Common myeloid progenitor, CD34-positive (primary cell): ENCODE measurements at regions not wholly inside any gene's neighbourhood (a gene's known extent, or its start where the extent isn't known, plus 50 kb on each side); places are given as distances from the start of the nearest gene placed in this dataset.

Experiments used
- CTCF ChIA-PET: fragments of 350-600 bp; sonication (Branson Sonifier 250); formaldehyde crosslinking; loops from one replicate; lab custom pipeline; 2021; ENCODE audit warnings: antibody characterized with exemption; lab: Charles Lee
- POLR2A ChIA-PET: fragments of 350-600 bp; sonication (Branson Sonifier 250); formaldehyde crosslinking; loops from one replicate; lab custom pipeline; 2021; ENCODE audit warnings: antibody characterized with exemption; lab: Charles Lee
- DNase-seq, 3 donors: peaks; one replicate each; pipeline versions ENCODE4 v3.0.0 to v3.0.0-alpha.2; 2013
- H3K27ac ChIP-seq, 2 experiments: 1 replicate in 1 of 2; 2 replicates in 1 of 2; pipeline ENCODE4 v1.7.0; 2013; ENCODE audit warnings: inconsistent platforms in 2 of 2, low read length in 2 of 2, mild to moderate bottlenecking in 2 of 2, low read depth in 1 of 2, moderate library complexity in 1 of 2; ENCODE audit not compliant: severe bottlenecking in 2 of 2, insufficient read depth in 1 of 2, poor library complexity in 1 of 2
- H3K27me3 ChIP-seq, 5 experiments: replicated peaks in 2 of 5; 1 replicate in 3 of 5; 2 replicates in 2 of 5; pipeline versions ENCODE4 v1.6.1 to v1.7.0; 2013; ENCODE audit warnings: low read length in 4 of 5, mild to moderate bottlenecking in 2 of 5, moderate library complexity in 2 of 5, inconsistent platforms in 1 of 5; ENCODE audit not compliant: insufficient read depth in 5 of 5, control insufficient read depth in 4 of 5
- H3K36me3 ChIP-seq, 4 experiments: 1 replicate in 2 of 4; 2 replicates in 2 of 4; pipeline versions ENCODE4 v1.6.1 to v1.7.0; 2013; ENCODE audit warnings: low read length in 3 of 4, control low read depth in 1 of 4, mild to moderate bottlenecking in 1 of 4; ENCODE audit not compliant: control insufficient read depth in 4 of 4, insufficient read depth in 4 of 4
- H3K4me1 ChIP-seq, 4 experiments: 1 replicate in 3 of 4; 2 replicates in 1 of 4; pipeline versions ENCODE4 v1.6.1 to v1.7.1; 2013; ENCODE audit warnings: low read length in 3 of 4, mild to moderate bottlenecking in 3 of 4, control low read depth in 1 of 4, inconsistent platforms in 1 of 4, moderate library complexity in 1 of 4; ENCODE audit not compliant: control insufficient read depth in 4 of 4, insufficient read depth in 4 of 4; ENCODE audit errors: control extremely low read depth in 1 of 4
- H3K4me3 ChIP-seq, 7 experiments: 1 replicate in 4 of 7; 2 replicates in 3 of 7; pipeline versions ENCODE4 v1.5.1 to v1.7.0; 2013; ENCODE audit warnings: mild to moderate bottlenecking in 7 of 7, low read length in 6 of 7, moderate library complexity in 6 of 7, inconsistent platforms in 2 of 7, low read depth in 2 of 7, control low read depth in 1 of 7; ENCODE audit not compliant: insufficient read depth in 4 of 7, control insufficient read depth in 1 of 7; ENCODE audit errors: extremely low read depth in 1 of 7
- H3K9me3 ChIP-seq, 5 experiments: 1 replicate in 4 of 5; 2 replicates in 1 of 5; pipeline versions ENCODE4 v1.6.1 to v1.7.1; 2013; ENCODE audit warnings: low read length in 4 of 5, mild to moderate bottlenecking in 2 of 5, inconsistent platforms in 1 of 5, low read depth in 1 of 5, moderate library complexity in 1 of 5; ENCODE audit not compliant: control insufficient read depth in 4 of 5, insufficient read depth in 2 of 5; ENCODE audit errors: control extremely low read depth in 1 of 5
- WGBS: methylation state at CpG from one replicate; pipeline ENCODE4 v1.1.5; 2013; ENCODE audit not compliant: insufficient coverage; 5-methylcytosine and 5-hydroxymethylcytosine counted together

DNA sequence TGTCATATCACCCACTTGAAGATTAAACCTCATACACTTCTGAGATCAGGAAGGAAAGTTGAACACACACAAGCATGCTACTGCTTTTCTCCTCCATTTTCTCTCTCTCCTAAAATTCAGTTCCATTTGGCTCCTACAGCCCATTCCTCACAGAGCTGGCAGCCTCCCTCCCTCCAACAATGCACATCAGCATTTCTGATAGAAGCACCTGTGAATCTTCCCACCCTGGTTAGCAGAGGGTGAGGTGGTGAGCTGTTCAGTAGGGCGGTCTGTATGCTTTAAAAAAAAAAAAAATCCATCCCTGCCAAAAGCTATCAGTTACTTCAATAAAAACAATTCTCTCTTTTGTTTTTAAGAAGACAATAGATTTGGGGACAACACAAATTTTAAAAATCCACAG is 463.2 kb upstream of the KIF2A start:
- ChIA-PET CTCF (no interaction called here), POLR2A (no interaction called here)
- no peaks in the 10 kb centered on the region for H3K4me1 ChIP-seq
- no CpG with 5 or more reads among the region's 1 CpG for WGBS
- H3K9me3 ChIP-seq, result peaks cover 0 to 5% (median 2%) of the 10 kb centered on the region in 5 experiments
- no peaks in the 10 kb centered on the region for H3K27me3 ChIP-seq
- no peak for DNase-seq
- H3K36me3 ChIP-seq, result no peaks in the 10 kb centered on the region
- H3K4me3 ChIP-seq, result no peak overlapping the region
- no peak overlapping the region for H3K27ac ChIP-seq

DNA sequence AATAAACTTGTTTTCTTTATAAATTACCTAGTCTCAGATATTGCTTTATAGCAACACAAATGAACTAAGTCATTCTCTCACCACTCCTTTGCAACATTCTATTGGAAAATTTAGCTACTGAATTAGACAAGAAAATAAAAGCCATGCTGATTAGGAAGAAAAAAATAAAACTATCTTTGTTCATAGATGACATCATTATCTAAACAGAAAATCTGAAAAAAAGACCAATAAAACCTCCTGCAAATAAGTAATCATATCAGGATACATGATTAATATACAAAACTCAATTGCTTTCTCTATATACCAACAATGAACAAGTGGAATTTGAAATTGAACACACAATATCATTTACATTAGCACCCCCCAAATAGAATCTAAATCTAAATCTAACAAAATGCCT is 455.3 kb upstream of the KIF2A start:
- Histone ChIP-seq H3K9me3 (peaks cover 0 to 5% (median 3%) of the 10 kb centered on the region in 5 experiments), H3K4me1 (no peaks in the 10 kb centered on the region), H3K36me3 (no peaks in the 10 kb centered on the region), H3K27ac (no peak overlapping the region), H3K27me3 (no peaks in the 10 kb centered on the region), H3K4me3 (no peak overlapping the region)
- POLR2A ChIA-PET, result no interaction called here
- no peak for DNase-seq
- CTCF ChIA-PET, result no interaction called here

- ChIA-PET POLR2A (no interaction called here), CTCF (no interaction called here)
- Histone ChIP-seq H3K9me3 (peaks cover 0 to 2% (median 0%) of the 10 kb centered on the region in 5 experiments), H3K4me1 (no peaks in the 10 kb centered on the region), H3K27me3 (no peaks in the 10 kb centered on the region), H3K36me3 (no peaks in the 10 kb centered on the region), H3K4me3 (no peak overlapping the region), H3K27ac (no peak overlapping the region)
- DNase-seq, result peak in 2 of 3 donors; percentile 26 to 30
- 13% methylated on average over 1 of the region's 2 CpGs for WGBS
These were observed 451.5 kb upstream of the KIF2A start for GRCh38 chr5:61854531-61854930.

- Histone ChIP-seq H3K27ac (no peak overlapping the region), H3K4me1 (no peaks in the 10 kb centered on the region), H3K4me3 (no peak overlapping the region), H3K9me3 (peaks cover 0 to 2% (median 0%) of the 10 kb centered on the region in 5 experiments), H3K36me3 (no peaks in the 10 kb centered on the region), H3K27me3 (no peaks in the 10 kb centered on the region)
- 67% methylated on average over 1 of the region's 1 CpG for WGBS
- no peak for DNase-seq
- CTCF ChIA-PET, result no interaction called here
- POLR2A ChIA-PET, result no interaction called here
These were observed 445.0 kb upstream of the KIF2A start for GRCh38 chr5:61860978-61861377.

GRCh38 chr5:61866930-61867329 is 439.1 kb upstream of the KIF2A start:
- ChIA-PET CTCF (no interaction called here), POLR2A (no interaction called here)
- no peak overlapping the region for H3K4me3 ChIP-seq
- no peaks in the 10 kb centered on the region for H3K27me3 ChIP-seq
- no peak overlapping the region for H3K27ac ChIP-seq
- no peaks in the 10 kb centered on the region for H3K36me3 ChIP-seq
- no peaks in the 10 kb centered on the region for H3K4me1 ChIP-seq
- peak in 2 of 3 donors; percentile 25 to 37 for DNase-seq
- peaks cover 0 to 6% (median 3%) of the 10 kb centered on the region in 5 experiments for H3K9me3 ChIP-seq
- WGBS, result 56% methylated on average over 2 of the region's 3 CpGs

GRCh38 chr5:61869333-61869732 is 436.7 kb upstream of the KIF2A start:
- POLR2A ChIA-PET, result no interaction called here

GRCh38 chr5:61878471-61878870 is 427.5 kb upstream of the KIF2A start:
- Histone ChIP-seq H3K4me1 (no peaks in the 10 kb centered on the region), H3K27me3 (no peaks in the 10 kb centered on the region), H3K27ac (no peak overlapping the region), H3K36me3 (no peaks in the 10 kb centered on the region), H3K4me3 (no peak overlapping the region), H3K9me3 (no peaks in the 10 kb centered on the region)
- 100% methylated on average over 3 of the region's 3 CpGs for WGBS
- POLR2A ChIA-PET, result no interaction called here
- no peak for DNase-seq
- CTCF ChIA-PET, result no interaction called here

More at GRCh38 chr5:61869333-61869732, 436.7 kb upstream of the KIF2A start:
- H3K4me1 ChIP-seq, result no peaks in the 10 kb centered on the region
- DNase-seq, result no peak
- WGBS, result 100% methylated on average over 1 of the region's 2 CpGs
- no peak overlapping the region for H3K4me3 ChIP-seq
- CTCF ChIA-PET, result no interaction called here
- no peaks in the 10 kb centered on the region for H3K36me3 ChIP-seq
- no peak overlapping the region for H3K27ac ChIP-seq
- no peaks in the 10 kb centered on the region for H3K27me3 ChIP-seq
- H3K9me3 ChIP-seq, result peaks cover 0 to 16% (median 10%) of the 10 kb centered on the region in 5 experiments
